ENCODE measurements at regions not wholly inside any gene's neighbourhood (a gene's known extent, or its start where the extent isn't known, plus 50 kb on each side); places are given as distances from the start of the nearest gene placed in this dataset.
A peak's percentile ranks its signal among the peaks of the same experiment; 100 is the strongest.
"Not testable (repeated sequence)": the region's sequence is repeated elsewhere in the genome, so short reads cannot be mapped to it uniquely, and the experiment has no call there.

DNA sequence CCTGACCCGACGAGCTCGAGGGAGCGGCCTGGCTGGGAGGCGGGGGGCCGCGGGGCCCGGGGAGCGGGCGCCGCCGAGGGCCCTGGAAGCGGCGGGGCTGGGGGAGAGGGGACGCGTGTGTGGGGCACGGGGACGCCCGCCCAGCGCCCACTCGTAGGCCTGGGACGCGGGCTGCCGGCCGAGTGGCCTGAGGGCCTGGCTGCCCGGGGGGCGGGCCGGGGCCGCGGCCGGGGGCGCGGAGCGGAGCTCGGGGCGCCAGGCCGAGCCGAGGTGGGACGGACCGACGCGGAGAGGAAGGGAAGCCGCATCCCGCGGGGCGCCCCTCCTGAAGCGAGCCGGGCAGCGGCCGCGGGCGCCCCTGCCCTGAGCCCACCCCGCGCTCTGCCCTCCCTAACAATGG, 129.9 kb upstream of the PLEKHM1 start:
- H3K27ac ChIP-seq, result not testable (repeated sequence)

DNA sequence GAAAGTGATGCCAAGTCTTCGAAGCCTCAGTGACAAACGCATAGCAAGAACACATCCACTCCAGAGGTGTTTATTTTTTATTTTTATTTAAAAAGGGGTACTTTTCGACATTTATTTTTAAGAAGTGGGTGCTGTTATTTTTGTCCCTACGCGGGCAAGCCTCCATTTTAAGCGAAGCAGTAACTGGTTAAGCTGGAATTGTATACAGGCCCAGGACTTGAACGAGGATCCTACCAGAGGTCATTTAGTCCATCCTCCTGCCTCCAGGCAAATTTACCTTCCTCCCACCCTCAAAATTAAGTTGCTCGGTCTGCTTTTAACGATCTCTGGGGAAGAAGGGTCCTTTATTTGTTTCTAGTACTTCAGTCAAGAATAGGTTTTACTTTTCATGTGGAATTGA, 130.6 kb upstream of the PLEKHM1 start:
- H4K20me1 ChIP-seq (ENCODE audit: insufficient read depth, poor library complexity, severe bottlenecking); H3K36me3 ChIP-seq (replicated peaks; ENCODE audit: insufficient read depth, low read depth); DNase-seq (ENCODE audit: low spot score); H3K9me2 ChIP-seq (replicated peaks; ENCODE audit: insufficient read depth); H3K27me3 ChIP-seq; H3K27ac ChIP-seq; H3K9me3 ChIP-seq (ENCODE audit: low read depth); H3K4me1 ChIP-seq (ENCODE audit: insufficient read depth); H3K79me2 ChIP-seq: not testable (repeated sequence)
- peak overlapping the region; percentile 82 for H3K4me2 ChIP-seq
- 6% methylated on average over 8 of the region's 9 CpGs for WGBS (ENCODE audit: low lambda C conversion rate, missing lambda C conversion rate)
- peak overlapping the region; percentile 52 for H2AFZ ChIP-seq
- H3K4me3 ChIP-seq, result peak overlapping the region; percentile 16

More for the DNA sequence above, 129.9 kb upstream of the PLEKHM1 start:
- H2AFZ ChIP-seq; DNase-seq (ENCODE audit: low spot score); H3K27me3 ChIP-seq; H3K79me2 ChIP-seq; H3K9me3 ChIP-seq (ENCODE audit: low read depth); H3K36me3 ChIP-seq (replicated peaks; ENCODE audit: insufficient read depth, low read depth); H3K9me2 ChIP-seq (replicated peaks; ENCODE audit: insufficient read depth); H3K4me1 ChIP-seq (ENCODE audit: insufficient read depth); H4K20me1 ChIP-seq (ENCODE audit: insufficient read depth, poor library complexity, severe bottlenecking): not testable (repeated sequence)
- H3K4me3 ChIP-seq, result peak overlapping the region; percentile 70
- peak overlapping the region; percentile 67 for H3K4me2 ChIP-seq
- WGBS (ENCODE audit: low lambda C conversion rate, missing lambda C conversion rate), result no CpG with 5 or more reads among the region's 54 CpGs

DNA sequence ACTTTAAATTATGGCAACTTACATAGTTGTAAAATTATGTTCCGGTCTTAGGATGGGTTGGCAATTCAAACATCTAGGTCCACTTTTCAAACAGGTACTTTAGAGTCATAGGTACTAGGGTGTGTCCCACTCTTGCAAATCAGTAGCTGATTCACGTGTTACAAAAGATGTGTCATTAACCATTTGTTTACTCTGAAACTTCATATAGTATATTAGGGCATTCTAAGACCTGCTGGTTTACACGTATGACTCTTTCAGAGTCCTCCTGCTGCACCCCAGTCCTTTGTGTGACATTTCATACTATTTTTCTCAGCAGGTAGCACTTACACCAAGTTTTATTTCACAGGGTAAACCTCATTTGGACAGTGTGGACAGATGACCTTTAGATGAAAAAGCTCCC, 131.8 kb upstream of the PLEKHM1 start:
- not testable (repeated sequence) for H3K4me1 ChIP-seq (ENCODE audit: insufficient read depth)

DNA sequence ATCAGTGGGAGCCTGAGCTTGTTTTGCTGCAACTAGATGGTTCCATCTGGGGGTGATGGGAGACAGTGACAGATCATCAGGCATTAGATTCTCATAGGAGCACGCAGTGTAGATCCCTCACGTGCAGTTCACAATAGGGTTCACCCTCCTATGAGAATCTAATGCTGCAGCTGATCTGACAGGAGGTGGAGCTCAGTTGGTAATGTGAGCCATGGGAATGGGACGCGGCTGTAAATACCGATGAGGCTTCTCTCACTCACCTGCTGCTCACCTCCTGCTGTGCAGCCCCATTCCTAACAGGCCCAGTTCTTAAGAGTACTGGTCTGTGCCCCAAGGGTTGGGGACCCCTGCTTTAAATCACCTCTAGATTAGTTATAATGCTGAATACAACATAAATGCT, 137.5 kb upstream of the PLEKHM1 start:
- Histone ChIP-seq H3K27ac (no peak overlapping the region), H3K9me3 (ENCODE audit: low read depth) (no peaks in the 10 kb centered on the region), H2AFZ (no peak overlapping the region), H3K27me3 (no peaks in the 10 kb centered on the region), H3K36me3 (replicated peaks; ENCODE audit: insufficient read depth, low read depth) (no peaks in the 10 kb centered on the region), H3K4me1 (ENCODE audit: insufficient read depth) (no peaks in the 10 kb centered on the region), H4K20me1 (ENCODE audit: insufficient read depth, poor library complexity, severe bottlenecking) (no peaks in the 10 kb centered on the region), H3K4me3 (no peak overlapping the region), H3K79me2 (peaks cover 2% of the 10 kb centered on the region), H3K9me2 (replicated peaks; ENCODE audit: insufficient read depth) (no peaks in the 10 kb centered on the region), H3K4me2 (no peak overlapping the region)
- TF ChIP-seq EZH2 (IDR thresholded peaks at IDR 0.05; ENCODE audit: borderline replicate concordance), result no peak
- TF ChIP-seq, protein P1, sequence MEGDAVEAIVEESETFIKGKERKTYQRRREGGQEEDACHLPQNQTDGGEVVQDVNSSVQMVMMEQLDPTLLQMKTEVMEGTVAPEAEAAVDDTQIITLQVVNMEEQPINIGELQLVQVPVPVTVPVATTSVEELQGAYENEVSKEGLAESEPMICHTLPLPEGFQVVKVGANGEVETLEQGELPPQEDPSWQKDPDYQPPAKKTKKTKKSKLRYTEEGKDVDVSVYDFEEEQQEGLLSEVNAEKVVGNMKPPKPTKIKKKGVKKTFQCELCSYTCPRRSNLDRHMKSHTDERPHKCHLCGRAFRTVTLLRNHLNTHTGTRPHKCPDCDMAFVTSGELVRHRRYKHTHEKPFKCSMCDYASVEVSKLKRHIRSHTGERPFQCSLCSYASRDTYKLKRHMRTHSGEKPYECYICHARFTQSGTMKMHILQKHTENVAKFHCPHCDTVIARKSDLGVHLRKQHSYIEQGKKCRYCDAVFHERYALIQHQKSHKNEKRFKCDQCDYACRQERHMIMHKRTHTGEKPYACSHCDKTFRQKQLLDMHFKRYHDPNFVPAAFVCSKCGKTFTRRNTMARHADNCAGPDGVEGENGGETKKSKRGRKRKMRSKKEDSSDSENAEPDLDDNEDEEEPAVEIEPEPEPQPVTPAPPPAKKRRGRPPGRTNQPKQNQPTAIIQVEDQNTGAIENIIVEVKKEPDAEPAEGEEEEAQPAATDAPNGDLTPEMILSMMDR (IDR thresholded peaks at IDR 0.05; ENCODE audit: poor library complexity), result no peak
- TF ChIP-seq EZH2phosphoT487 (IDR thresholded peaks at IDR 0.05; ENCODE audit: low read depth, severe bottlenecking, unreplicated experiment), result no peak
- 83% methylated on average over 5 of the region's 5 CpGs for WGBS (ENCODE audit: low lambda C conversion rate, missing lambda C conversion rate)
- no peak for DNase-seq (ENCODE audit: low spot score)

More for the DNA sequence above, 131.8 kb upstream of the PLEKHM1 start:
- not testable (repeated sequence) for H3K9me2 ChIP-seq (replicated peaks; ENCODE audit: insufficient read depth); H3K27me3 ChIP-seq; H3K79me2 ChIP-seq; H4K20me1 ChIP-seq (ENCODE audit: insufficient read depth, poor library complexity, severe bottlenecking); H3K4me2 ChIP-seq; H3K36me3 ChIP-seq (replicated peaks; ENCODE audit: insufficient read depth, low read depth); H3K9me3 ChIP-seq (ENCODE audit: low read depth); H3K27ac ChIP-seq; DNase-seq (ENCODE audit: low spot score); H3K4me3 ChIP-seq; H2AFZ ChIP-seq
- WGBS (ENCODE audit: low lambda C conversion rate, missing lambda C conversion rate), result no CpG with 5 or more reads among the region's 3 CpGs

DNA sequence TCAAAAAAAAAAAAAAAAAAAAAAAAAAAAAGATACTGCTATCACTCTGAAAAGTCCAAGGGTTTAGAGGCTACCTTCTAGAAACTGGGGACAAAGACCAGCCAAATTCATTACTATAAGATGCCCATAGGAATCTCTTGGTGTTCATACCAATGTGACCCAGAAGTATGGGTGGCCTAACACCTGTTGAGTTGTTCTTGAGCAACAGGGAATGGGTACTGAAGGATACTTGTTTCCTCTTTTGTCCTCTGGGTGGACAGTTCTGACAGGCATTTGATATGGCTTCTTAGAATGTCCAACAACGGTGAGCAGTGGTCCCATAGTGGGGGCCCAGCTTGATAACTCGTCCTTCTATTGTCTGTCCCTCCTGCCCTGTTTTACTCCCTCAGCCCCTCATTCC, 141.4 kb upstream of the PLEKHM1 start:
- Histone ChIP-seq H3K9me2 (replicated peaks; ENCODE audit: insufficient read depth) (no peaks in the 10 kb centered on the region), H3K4me2 (no peak overlapping the region), H3K4me1 (ENCODE audit: insufficient read depth) (no peaks in the 10 kb centered on the region), H3K9me3 (ENCODE audit: low read depth) (no peaks in the 10 kb centered on the region), H3K4me3 (no peak overlapping the region), H2AFZ (no peak overlapping the region), H3K36me3 (replicated peaks; ENCODE audit: insufficient read depth, low read depth) (no peaks in the 10 kb centered on the region), H3K79me2 (peaks cover 2% of the 10 kb centered on the region), H3K27me3 (no peaks in the 10 kb centered on the region), H3K27ac (no peak overlapping the region), H4K20me1 (ENCODE audit: insufficient read depth, poor library complexity, severe bottlenecking) (no peaks in the 10 kb centered on the region)
- no peak for DNase-seq (ENCODE audit: low spot score)
- WGBS (ENCODE audit: low lambda C conversion rate, missing lambda C conversion rate), result 98% methylated on average over 2 of the region's 2 CpGs
- TF ChIP-seq, protein P1 (IDR thresholded peaks at IDR 0.05; ENCODE audit: poor library complexity), result no peak
- TF ChIP-seq EZH2phosphoT487 (IDR thresholded peaks at IDR 0.05; ENCODE audit: low read depth, severe bottlenecking, unreplicated experiment) (no peak), EZH2 (IDR thresholded peaks at IDR 0.05; ENCODE audit: borderline replicate concordance) (no peak)
